Cardiac muscle cell (in vitro differentiated cells and primary cell): ENCODE measurements at regions not wholly inside any gene's neighbourhood (a gene's known extent, or its start where the extent isn't known, plus 50 kb on each side); places are given as distances from the start of the nearest gene placed in this dataset.
A peak's percentile ranks its signal among the peaks of the same experiment; 100 is the strongest.

ENCODE experiments used
- DNase-seq, 2 donors: peaks; one replicate each; pipeline versions ENCODE4 v3.0.0 to v3.0.0-alpha.2; 2010 to 2017; ENCODE audit warnings: low read depth in 1 of 2, low spot score in 1 of 2
- H3K27ac ChIP-seq: fragments of 200-600 bp; sonication (generic); 2 replicates; pipeline ENCODE4 v1.5.1; 2016
- H3K27me3 ChIP-seq: fragments of 200-600 bp; sonication (generic); 2 replicates; pipeline ENCODE4 v1.6.0; 2016; ENCODE audit warnings: control low read depth
- H3K36me3 ChIP-seq: fragments of 200-600 bp; sonication (generic); 2 replicates; pipeline ENCODE4 v1.5.1; 2016; ENCODE audit warnings: control low read depth
- H3K4me1 ChIP-seq: fragments of 200-600 bp; sonication (generic); 2 replicates; pipeline ENCODE4 v1.8.1; 2017; ENCODE audit warnings: low read depth, mild to moderate bottlenecking, mixed run types
- H3K4me3 ChIP-seq: fragments of 200-600 bp; sonication (generic); 2 replicates; pipeline ENCODE4 v1.5.1; 2016; ENCODE audit warnings: mild to moderate bottlenecking
- H3K9me3 ChIP-seq: fragments of 200-600 bp; sonication (generic); 2 replicates; pipeline ENCODE4 v1.5.1; 2017; ENCODE audit warnings: low read depth, mild to moderate bottlenecking, control low read depth
- TF ChIP-seq, protein P1 (sequence below): IDR thresholded peaks from 2 replicates; pipeline ENCODE4 v1.5.1; 2012; ENCODE audit warnings: low read depth, mild to moderate bottlenecking, low read length

DNA sequence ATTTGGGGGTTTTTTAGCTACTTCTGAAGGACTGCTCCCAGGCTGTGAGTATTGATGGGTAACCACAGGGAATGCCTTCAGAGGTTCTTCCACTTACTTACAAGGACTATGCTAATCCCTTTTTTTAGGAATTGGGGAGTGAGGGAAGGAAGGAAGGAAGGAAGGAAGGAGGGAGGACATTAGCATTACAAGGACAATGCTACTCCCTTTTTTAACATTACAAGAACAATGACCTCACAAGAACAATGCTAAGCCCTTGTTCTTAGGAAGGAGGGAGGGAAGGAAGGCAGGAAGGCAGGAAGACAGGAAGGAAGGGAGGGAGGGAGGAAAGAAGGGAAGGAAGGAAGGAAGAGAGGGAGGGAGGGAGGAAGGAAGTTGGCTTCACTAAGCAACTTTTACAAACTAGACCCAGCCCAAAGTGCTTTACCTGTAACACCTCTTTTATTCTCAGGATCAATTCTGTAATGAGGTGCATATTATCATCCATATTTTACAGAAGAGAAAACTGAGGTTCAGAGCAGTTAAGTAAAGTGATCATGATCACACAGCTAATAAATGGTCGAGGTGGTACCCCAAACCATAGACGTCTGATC is 446.8 kb upstream of the JARID2 start:
- no peak for DNase-seq
- Histone ChIP-seq H3K9me3 (no peaks in the 10 kb centered on the region), H3K4me3 (no peak overlapping the region), H3K27me3 (no peaks in the 10 kb centered on the region), H3K27ac (no peak overlapping the region), H3K36me3 (no peaks in the 10 kb centered on the region), H3K4me1 (peaks cover 13% of the 10 kb centered on the region)
- TF ChIP-seq, protein P1, sequence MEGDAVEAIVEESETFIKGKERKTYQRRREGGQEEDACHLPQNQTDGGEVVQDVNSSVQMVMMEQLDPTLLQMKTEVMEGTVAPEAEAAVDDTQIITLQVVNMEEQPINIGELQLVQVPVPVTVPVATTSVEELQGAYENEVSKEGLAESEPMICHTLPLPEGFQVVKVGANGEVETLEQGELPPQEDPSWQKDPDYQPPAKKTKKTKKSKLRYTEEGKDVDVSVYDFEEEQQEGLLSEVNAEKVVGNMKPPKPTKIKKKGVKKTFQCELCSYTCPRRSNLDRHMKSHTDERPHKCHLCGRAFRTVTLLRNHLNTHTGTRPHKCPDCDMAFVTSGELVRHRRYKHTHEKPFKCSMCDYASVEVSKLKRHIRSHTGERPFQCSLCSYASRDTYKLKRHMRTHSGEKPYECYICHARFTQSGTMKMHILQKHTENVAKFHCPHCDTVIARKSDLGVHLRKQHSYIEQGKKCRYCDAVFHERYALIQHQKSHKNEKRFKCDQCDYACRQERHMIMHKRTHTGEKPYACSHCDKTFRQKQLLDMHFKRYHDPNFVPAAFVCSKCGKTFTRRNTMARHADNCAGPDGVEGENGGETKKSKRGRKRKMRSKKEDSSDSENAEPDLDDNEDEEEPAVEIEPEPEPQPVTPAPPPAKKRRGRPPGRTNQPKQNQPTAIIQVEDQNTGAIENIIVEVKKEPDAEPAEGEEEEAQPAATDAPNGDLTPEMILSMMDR = no peak

DNA sequence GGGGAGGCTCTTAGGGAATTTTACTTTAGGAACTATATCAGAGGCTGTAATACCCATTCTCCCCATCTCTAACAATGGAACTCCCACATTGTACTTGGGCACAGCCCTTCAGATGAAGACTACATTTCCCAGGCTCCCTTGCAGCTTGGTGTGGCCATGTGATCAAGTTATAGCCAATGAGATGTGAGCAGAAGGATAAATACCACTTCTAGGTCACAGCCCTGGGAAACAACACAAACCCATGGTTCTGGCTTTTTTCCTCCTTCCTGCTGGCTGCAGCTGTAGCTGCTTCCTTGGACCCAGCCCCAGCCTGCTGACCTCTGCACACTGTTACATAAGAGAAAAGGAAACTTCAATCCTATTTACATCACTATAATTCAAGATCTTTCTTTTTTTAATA is 445.9 kb upstream of the JARID2 start:
- Histone ChIP-seq H3K36me3 (no peaks in the 10 kb centered on the region), H3K27me3 (no peaks in the 10 kb centered on the region), H3K9me3 (no peaks in the 10 kb centered on the region), H3K27ac (no peak overlapping the region), H3K4me1 (peaks cover 13% of the 10 kb centered on the region), H3K4me3 (no peak overlapping the region)
- TF ChIP-seq, protein P1 = no peak
- DNase-seq = peak; percentile 67 to 94

DNA sequence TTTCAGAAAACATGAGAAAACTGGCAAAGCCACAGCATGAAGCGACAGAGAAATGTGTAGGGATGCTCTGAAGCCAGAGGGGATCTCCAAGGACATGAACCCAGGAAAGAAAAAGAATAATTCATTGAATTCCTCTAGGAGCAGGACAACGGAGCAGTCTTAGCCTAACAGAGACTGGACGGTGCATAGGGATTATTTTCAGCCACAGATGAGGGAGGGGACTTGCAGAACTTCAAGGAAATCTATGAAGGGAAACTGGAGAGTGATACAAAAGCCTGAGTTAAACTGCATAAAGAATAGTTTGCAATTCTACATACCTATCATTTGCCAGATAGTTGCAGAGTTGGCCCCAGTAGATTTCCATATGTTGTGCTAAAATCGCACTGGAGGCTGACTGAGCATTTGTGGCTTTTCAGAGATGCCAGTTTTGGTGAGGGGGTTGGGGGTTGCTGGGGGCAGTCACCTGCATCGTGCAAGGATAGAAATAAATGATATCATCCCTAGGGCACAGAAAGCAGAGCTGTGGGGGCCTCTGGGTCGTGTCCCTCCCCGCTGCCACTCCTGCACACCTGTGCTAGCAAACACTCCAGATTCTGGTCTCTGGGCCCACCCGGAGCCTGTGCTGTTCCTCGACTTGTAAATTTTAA is 443.2 kb upstream of the JARID2 start:
- H3K4me3 ChIP-seq = no peak overlapping the region
- no peaks in the 10 kb centered on the region for H3K9me3 ChIP-seq
- H3K4me1 ChIP-seq = peaks cover 3% of the 10 kb centered on the region
- no peak overlapping the region for H3K27ac ChIP-seq
- H3K36me3 ChIP-seq = no peaks in the 10 kb centered on the region
- DNase-seq = no peak
- TF ChIP-seq, protein P1 = no peak
- H3K27me3 ChIP-seq = no peaks in the 10 kb centered on the region

DNA sequence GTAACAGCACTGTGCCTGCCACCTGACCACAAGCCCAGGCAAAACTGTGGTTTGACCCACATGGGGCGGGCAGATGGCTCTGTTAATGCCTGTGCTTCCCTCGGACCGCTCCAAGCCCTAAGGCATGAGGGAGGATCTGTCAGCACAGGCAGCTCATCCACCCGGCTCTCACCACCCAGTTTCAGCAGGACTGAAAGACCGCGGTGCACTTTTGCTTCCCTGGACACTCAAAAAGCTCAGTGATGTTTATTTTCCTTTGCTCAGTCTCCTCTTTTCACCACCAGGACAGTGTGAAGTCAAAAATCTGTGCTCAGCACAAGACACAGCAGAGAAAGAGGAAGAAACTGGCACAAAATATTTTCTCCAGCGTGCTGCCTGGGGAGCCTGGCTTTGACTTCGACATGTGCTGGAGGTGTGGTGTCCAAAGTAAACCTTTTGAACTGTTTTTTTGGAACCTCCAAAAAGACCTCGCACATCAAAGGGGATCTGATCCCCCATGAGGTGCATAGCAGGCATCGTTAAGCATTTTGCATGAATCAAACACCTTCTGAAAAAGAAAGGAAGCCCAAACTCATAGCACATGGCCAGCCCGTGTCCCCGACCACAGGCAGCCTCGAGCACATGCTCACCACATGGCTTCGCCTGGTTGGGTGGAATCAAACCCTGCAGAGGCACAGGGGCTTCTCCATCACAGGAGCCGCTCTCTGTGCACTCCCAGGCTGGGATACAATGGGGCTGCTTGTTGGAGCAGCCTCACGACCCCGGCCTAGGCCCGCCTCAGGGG is 441.7 kb upstream of the JARID2 start:
- DNase-seq = no peak
- no peak overlapping the region for H3K4me3 ChIP-seq
- TF ChIP-seq, protein P1 = no peak
- H3K27me3 ChIP-seq = no peaks in the 10 kb centered on the region
- no peaks in the 10 kb centered on the region for H3K9me3 ChIP-seq
- H3K27ac ChIP-seq = no peak overlapping the region
- H3K4me1 ChIP-seq = no peaks in the 10 kb centered on the region
- H3K36me3 ChIP-seq = no peaks in the 10 kb centered on the region

DNA sequence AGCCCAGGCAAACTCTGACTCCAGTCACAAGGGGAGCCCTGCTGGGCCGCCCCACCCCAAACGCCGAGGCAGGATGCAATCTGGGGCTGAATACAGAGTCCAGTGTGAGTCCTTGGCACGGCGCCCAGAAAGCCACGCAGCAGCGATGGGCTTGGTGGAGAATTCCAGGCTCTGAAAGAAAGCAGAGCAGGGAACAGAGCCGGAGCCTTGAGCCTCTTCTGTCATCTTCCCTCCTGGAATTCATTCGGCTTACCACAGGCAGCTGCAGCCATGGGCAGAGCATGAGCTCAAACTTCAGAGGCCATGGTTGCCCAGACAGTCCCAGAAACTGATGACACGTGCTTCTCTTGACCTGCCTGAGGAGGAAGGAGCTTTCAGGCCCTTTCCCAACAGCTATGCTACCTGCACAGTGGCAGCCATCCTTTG is 441.1 kb upstream of the JARID2 start:
- H3K27me3 ChIP-seq = no peaks in the 10 kb centered on the region
- H3K27ac ChIP-seq = no peak overlapping the region
- peak; percentile 73 to 96 for DNase-seq
- H3K36me3 ChIP-seq = no peaks in the 10 kb centered on the region
- H3K4me3 ChIP-seq = no peak overlapping the region
- H3K9me3 ChIP-seq = no peaks in the 10 kb centered on the region
- TF ChIP-seq, protein P1 = peak; percentile 4
- H3K4me1 ChIP-seq = no peaks in the 10 kb centered on the region
